ENCODE measurements at regions not wholly inside any gene's neighbourhood (a gene's known extent, or its start where the extent isn't known, plus 50 kb on each side); places are given as distances from the start of the nearest gene placed in this dataset.

DNA sequence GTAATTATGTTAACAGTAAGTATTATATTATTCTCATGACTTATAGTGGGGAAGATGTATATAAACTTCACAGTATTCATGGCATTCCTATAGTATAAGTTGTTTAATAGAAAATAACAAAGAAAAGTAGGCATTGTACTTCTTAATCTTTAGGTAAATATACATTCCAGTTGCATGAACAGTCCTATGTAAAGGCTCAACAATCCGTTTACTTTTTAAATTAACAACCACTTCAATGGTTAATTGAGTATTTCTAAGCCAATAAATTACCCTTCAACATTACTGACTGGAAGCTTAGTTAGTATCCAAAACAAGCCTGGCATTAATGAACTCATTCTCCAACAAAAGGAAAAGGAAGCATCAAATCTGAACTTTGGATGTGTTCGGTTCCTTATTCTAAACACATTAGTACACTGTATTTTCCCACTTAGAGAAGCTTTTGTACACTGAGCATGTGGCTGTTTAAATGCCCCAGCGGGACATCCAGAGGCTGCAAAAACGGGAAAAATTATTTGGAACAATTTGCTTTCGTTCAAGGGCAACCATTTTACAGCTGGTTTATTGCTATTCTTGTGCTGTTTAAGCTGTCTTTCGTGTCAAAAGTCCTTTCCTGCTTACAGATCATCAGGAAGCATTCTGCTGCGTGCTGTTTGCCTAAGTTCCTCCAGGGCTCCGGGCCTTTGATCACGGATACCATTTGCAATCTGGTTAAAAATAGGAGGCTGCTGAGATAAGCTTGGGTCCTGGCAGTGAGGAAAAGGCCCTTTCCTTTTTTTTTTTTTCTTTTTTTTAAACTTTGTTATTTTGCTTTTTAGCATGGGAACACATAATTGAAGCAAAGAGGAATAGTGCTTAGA, 460.3 kb downstream of the SPRY1 start:
- TF ChIP-seq EP300 (conservative IDR thresholded peaks at IDR 0.05; ENCODE audit: poor library complexity, severe bottlenecking), result peak; percentile 15
- TF ChIP-seq, protein P1, sequence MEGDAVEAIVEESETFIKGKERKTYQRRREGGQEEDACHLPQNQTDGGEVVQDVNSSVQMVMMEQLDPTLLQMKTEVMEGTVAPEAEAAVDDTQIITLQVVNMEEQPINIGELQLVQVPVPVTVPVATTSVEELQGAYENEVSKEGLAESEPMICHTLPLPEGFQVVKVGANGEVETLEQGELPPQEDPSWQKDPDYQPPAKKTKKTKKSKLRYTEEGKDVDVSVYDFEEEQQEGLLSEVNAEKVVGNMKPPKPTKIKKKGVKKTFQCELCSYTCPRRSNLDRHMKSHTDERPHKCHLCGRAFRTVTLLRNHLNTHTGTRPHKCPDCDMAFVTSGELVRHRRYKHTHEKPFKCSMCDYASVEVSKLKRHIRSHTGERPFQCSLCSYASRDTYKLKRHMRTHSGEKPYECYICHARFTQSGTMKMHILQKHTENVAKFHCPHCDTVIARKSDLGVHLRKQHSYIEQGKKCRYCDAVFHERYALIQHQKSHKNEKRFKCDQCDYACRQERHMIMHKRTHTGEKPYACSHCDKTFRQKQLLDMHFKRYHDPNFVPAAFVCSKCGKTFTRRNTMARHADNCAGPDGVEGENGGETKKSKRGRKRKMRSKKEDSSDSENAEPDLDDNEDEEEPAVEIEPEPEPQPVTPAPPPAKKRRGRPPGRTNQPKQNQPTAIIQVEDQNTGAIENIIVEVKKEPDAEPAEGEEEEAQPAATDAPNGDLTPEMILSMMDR (IDR thresholded peaks at IDR 0.05; ENCODE audit: poor library complexity, severe bottlenecking), result peak; percentile 27

Data from neural cell (in vitro differentiated cells).